ENCODE measurements at regions not wholly inside any gene's neighbourhood (a gene's known extent, or its start where the extent isn't known, plus 50 kb on each side); places are given as distances from the start of the nearest gene placed in this dataset.

DNA sequence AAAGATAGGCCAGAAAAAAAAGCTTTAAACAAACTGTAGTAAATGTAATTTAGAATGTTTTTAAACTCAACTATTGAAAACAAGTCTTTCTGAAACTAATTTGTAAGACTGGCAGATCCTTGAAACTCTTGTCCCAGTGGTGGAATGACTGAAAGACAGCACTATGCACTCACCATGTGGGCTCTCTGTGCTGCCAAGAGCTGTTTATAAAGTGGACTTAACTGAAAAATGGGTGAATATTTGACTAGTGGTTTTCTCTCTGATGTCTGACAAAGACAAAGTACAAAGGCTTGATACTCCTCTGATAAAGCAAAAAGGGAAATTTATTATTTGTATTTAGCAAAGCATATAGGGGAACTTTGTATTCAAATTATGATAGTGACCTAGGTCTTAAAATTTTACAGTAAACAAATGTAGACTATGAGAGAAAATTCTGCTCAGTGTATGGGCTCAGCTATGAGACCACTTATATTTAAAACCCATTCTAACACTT, 635.4 kb downstream of the NR2F1-AS1 start:
- ATAC-seq, result peak in 3 of 8 donors; percentile 26 to 69 (median 37)
- DNase-seq, result no peak
- H3K9me3 ChIP-seq, result peaks cover 0 to 34% (median 10%) of the 10 kb centered on the region in 11 donors
- H3K36me3 ChIP-seq, result no peaks in the 10 kb centered on the region
- peak overlapping the region in 4 of 10 donors; percentile 3 to 65 (median 34) for H3K27ac ChIP-seq
- TF ChIP-seq, protein P1, sequence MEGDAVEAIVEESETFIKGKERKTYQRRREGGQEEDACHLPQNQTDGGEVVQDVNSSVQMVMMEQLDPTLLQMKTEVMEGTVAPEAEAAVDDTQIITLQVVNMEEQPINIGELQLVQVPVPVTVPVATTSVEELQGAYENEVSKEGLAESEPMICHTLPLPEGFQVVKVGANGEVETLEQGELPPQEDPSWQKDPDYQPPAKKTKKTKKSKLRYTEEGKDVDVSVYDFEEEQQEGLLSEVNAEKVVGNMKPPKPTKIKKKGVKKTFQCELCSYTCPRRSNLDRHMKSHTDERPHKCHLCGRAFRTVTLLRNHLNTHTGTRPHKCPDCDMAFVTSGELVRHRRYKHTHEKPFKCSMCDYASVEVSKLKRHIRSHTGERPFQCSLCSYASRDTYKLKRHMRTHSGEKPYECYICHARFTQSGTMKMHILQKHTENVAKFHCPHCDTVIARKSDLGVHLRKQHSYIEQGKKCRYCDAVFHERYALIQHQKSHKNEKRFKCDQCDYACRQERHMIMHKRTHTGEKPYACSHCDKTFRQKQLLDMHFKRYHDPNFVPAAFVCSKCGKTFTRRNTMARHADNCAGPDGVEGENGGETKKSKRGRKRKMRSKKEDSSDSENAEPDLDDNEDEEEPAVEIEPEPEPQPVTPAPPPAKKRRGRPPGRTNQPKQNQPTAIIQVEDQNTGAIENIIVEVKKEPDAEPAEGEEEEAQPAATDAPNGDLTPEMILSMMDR (IDR thresholded peaks at IDR 0.05), result no peak
- intact Hi-C loops (cut with DNase I), result no loop called here
- H3K4me3 ChIP-seq, result no peak overlapping the region
- H3K27me3 ChIP-seq, result no peaks in the 10 kb centered on the region
- H3K4me1 ChIP-seq, result peaks cover 0 to 9% (median 0%) of the 10 kb centered on the region in 9 donors

DNA sequence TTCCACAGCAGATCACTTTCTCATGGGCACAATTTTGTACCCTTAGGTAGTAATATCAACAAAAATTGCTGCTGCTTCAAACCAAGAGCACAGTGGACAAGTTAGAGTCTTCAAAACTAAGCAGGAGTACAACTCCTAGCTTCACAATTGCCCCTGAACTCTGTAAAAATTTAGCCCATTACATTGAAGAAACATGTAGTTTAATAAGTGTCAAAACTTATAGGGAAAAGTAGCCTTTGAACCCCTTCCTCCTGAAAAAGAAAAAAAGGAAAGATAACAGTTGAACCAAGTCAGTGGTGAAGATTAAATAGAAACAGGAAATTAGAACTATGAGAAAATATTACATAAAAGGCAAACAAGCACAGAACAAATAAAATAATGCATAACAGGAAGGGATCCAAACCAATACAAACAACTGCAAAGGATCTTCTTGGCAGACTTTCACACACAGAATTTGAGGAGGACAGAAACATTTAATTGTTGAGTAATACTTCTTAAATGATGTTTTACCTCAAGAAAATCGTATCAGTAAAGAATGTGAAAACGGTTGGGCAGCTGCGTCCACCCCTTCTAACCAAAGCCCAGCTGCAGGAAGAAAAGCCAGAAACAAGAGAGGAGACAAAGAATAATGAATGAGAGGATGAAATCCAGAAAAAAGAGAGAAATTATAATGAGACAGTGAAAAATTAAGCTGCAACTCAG, 636.0 kb downstream of the NR2F1-AS1 start:
- peaks cover 0 to 28% (median 9%) of the 10 kb centered on the region in 11 donors for H3K9me3 ChIP-seq
- H3K27me3 ChIP-seq, result no peaks in the 10 kb centered on the region
- DNase-seq (no peak), ATAC-seq (peak in 1 of 8 donors; percentile 25)
- TF ChIP-seq, protein P1 (IDR thresholded peaks at IDR 0.05), result no peak
- H3K27ac ChIP-seq, result peak overlapping the region in 4 of 10 donors; percentile 16 to 65 (median 54)
- intact Hi-C loops (cut with DNase I), result no loop called here
- H3K4me3 ChIP-seq, result no peak overlapping the region
- H3K36me3 ChIP-seq, result no peaks in the 10 kb centered on the region
- WGBS, 2 donors, result 36 to 47% methylated on average over 3 of the region's 3 CpGs
- H3K4me1 ChIP-seq, result peaks cover 0 to 9% (median 0%) of the 10 kb centered on the region in 9 donors

DNA sequence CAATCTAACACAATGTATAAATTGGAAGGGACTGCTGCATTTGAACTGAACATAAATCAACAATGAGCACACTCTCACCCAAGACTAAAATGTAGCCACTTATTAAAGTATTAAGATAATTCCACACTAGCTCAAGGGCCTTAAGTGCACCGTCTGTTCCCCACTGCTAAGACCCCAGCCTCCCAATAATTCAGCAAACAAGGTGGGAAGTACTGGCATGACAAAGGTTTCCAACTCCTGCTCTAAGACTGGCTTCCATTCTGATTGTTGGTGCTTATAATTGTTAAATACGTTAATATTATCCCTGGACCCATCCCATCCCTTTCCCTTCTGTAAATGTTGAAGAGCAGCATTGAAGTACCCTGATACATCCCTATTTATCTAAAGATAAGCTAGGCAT, 636.7 kb downstream of the NR2F1-AS1 start:
- TF ChIP-seq, protein P1 (IDR thresholded peaks at IDR 0.05), result no peak
- Histone ChIP-seq H3K36me3 (no peaks in the 10 kb centered on the region), H3K4me3 (no peak overlapping the region), H3K4me1 (peaks cover 0 to 12% (median 0%) of the 10 kb centered on the region in 9 donors), H3K9me3 (peaks cover 0 to 20% (median 8%) of the 10 kb centered on the region in 11 donors), H3K27ac (peak overlapping the region in 4 of 10 donors; percentile 16 to 65 (median 54)), H3K27me3 (no peaks in the 10 kb centered on the region)
- DNase-seq (no peak), ATAC-seq (no peak)
- WGBS, 2 donors, result 90 to 92% methylated on average over 2 of the region's 2 CpGs
- intact Hi-C loops (cut with DNase I), result no loop called here

DNA sequence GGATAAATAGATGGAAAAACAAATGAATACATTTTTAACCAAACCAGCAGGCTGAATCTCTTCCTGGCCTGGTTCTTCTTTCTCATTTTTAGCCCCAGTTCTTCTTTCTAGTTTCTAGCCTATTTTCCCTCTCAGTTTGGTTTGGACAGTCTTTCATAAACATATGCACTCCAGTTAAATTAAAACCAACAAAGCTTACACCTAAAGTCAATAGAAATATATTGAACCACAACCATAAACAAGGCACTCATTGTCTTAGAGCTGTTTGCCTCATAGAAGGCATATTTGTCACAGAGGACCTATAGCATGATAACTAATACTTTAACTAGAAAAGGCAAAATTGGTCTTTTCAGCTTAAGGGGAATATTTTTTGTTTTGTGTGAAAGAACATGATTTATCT, 638.3 kb downstream of the NR2F1-AS1 start:
- TF ChIP-seq, protein P1 (IDR thresholded peaks at IDR 0.05), result no peak
- peaks cover 0 to 5% (median 0%) of the 10 kb centered on the region in 11 donors for H3K9me3 ChIP-seq
- no peak overlapping the region for H3K4me3 ChIP-seq
- H3K4me1 ChIP-seq, result peaks cover 0 to 14% (median 0%) of the 10 kb centered on the region in 9 donors
- no peak for ATAC-seq
- no peaks in the 10 kb centered on the region for H3K36me3 ChIP-seq
- no peak for DNase-seq
- H3K27ac ChIP-seq, result no peak overlapping the region
- intact Hi-C loops (cut with DNase I), result no loop called here
- H3K27me3 ChIP-seq, result no peaks in the 10 kb centered on the region

Data from heart right ventricle (tissue), 16 donors.